ENCODE measurements at regions not wholly inside any gene's neighbourhood (a gene's known extent, or its start where the extent isn't known, plus 50 kb on each side); places are given as distances from the start of the nearest gene placed in this dataset.

GRCh38 chrX:4690521-4690920 lies 977.1 kb upstream of the PRKX start:
- no peak for TF ChIP-seq CTCF (IDR thresholded peaks at IDR 0.05; ENCODE audit: insufficient read depth, low read depth, low read length)
- TF ChIP-seq EZH2 (IDR thresholded peaks at IDR 0.05; ENCODE audit: insufficient read depth, low read length): no peak

All from astrocyte (in vitro differentiated cells and primary cell).